ENCODE measurements at regions not wholly inside any gene's neighbourhood (a gene's known extent, or its start where the extent isn't known, plus 50 kb on each side); places are given as distances from the start of the nearest gene placed in this dataset.

- Histone ChIP-seq H2AFZ (ENCODE audit: low read depth, low read length) (no peak overlapping the region), H3K9me1 (replicated peaks; ENCODE audit: control insufficient read depth, extremely low read depth, insufficient read depth, low read length) (no peaks in the 10 kb centered on the region), H3K36me3 (ENCODE audit: control insufficient read depth in 2 of 2, extremely low read depth in 1 of 2, insufficient read depth in 2 of 2, low read length in 2 of 2) (no peaks in the 10 kb centered on the region), H3K4me1 (ENCODE audit: control insufficient read depth, extremely low read depth, insufficient read depth, low read length) (no peaks in the 10 kb centered on the region), H3K4me3 (replicated peaks in 1 of 3; ENCODE audit: insufficient read depth in 1 of 3, low read depth in 1 of 3, low read length in 3 of 3) (no peak overlapping the region), H3K4me2 (ENCODE audit: insufficient read depth, low read length) (no peak overlapping the region), H3K27me3 (ENCODE audit: control insufficient read depth in 2 of 2, insufficient read depth in 2 of 2, low read length in 2 of 2) (peaks cover 11 to 17% of the 10 kb centered on the region in 2 experiments), H3K9me3 (replicated peaks; ENCODE audit: control insufficient read depth, insufficient read depth, low read length) (no peaks in the 10 kb centered on the region), H3K27ac (ENCODE audit: insufficient read depth, low read depth, low read length) (no peak overlapping the region), H3K79me2 (ENCODE audit: control insufficient read depth, insufficient read depth, low read length) (no peaks in the 10 kb centered on the region), H4K20me1 (replicated peaks; ENCODE audit: control insufficient read depth, extremely low read depth, insufficient read depth, low read length) (no peaks in the 10 kb centered on the region), H3K9ac (replicated peaks; ENCODE audit: extremely low read depth, insufficient read depth, low read length) (no peak overlapping the region)
- dilution Hi-C loops (cut with MboI; ENCODE audit: extremely low pct_ligation_motif_present, low sequenced_read_pairs) (no loop called here), intact Hi-C loops (cut with micrococcal nuclease) (no loop called here)
- no TSS peak for BruUV-seq (replicated peaks)
- DNase-seq (ENCODE audit: low read depth, low spot score): no peak
- TF ChIP-seq GATA2 (IDR thresholded peaks at IDR 0.05; ENCODE audit: insufficient read depth, insufficient read length, low read depth, low read length): peak; percentile 22
- no peak for TF ChIP-seq POLR2A (IDR thresholded peaks at IDR 0.05; ENCODE audit: low read depth, low read length)
- no peak for TF ChIP-seq CTCF (IDR thresholded peaks at IDR 0.05; ENCODE audit: extremely low read depth in 1 of 2, insufficient read depth in 1 of 2, low read depth in 1 of 2, low read length in 2 of 2)
- no peak for TF ChIP-seq FOS (IDR thresholded peaks at IDR 0.05; ENCODE audit: borderline replicate concordance, insufficient read depth, low read length)
- TF ChIP-seq JUN (IDR thresholded peaks at IDR 0.05; ENCODE audit: borderline replicate concordance, insufficient read depth, insufficient read length, low read depth): no peak
- no peak for TF ChIP-seq MYC (IDR thresholded peaks at IDR 0.05; ENCODE audit: low read depth, low read length)
- ChIA-PET CTCF (interaction anchor here (1.2 to 22.0 kb wide), 4 partner anchors 10 to 156 kb away, joined by 3 to 1618 read pairs (median 4); no protein-coding TSS in a partner anchor), POLR2A (no interaction called here)
- no peak for FAIRE-seq
Observed at GRCh38 chr11:45092901-45093760, 53.3 kb upstream of the PRDM11 start.
